HEK293 (cell line): ENCODE measurements at regions not wholly inside any gene's neighbourhood (a gene's known extent, or its start where the extent isn't known, plus 50 kb on each side); places are given as distances from the start of the nearest gene placed in this dataset.
"Not testable (repeated sequence)": the region's sequence is repeated elsewhere in the genome, so short reads cannot be mapped to it uniquely, and the experiment has no call there.

Experiments used
- CTCF ChIA-PET: fragments of 350-600 bp; formaldehyde crosslinking; extraction: SDS; loops from one replicate; lab custom pipeline; 2021; ENCODE audit warnings: antibody characterized with exemption; lab: Yijun Ruan, JAX
- POLR2A ChIA-PET: fragments of 300-600 bp; formaldehyde crosslinking; extraction: SDS; loops from one replicate; lab custom pipeline; 2020; ENCODE audit warnings: antibody characterized with exemption, inconsistent platforms; lab: Yijun Ruan, JAX
- H3K27ac ChIP-seq: fragments of 200-500 bp; sonication (Bioruptor generic); 2 replicates; pipeline ENCODE4 v1.5.1; 2014; ENCODE audit warnings: low read depth, low read length, control low read depth, inconsistent platforms; ENCODE audit errors: extremely low read depth
- H3K36me3 ChIP-seq, 2 experiments: fragments of 200-500 bp in 1 of 2; sonication (Bioruptor generic) in 1 of 2; 1 replicate in 1 of 2; 2 replicates in 1 of 2; pipeline ENCODE4 v1.5.1; 2014 to 2017; ENCODE audit warnings: inconsistent platforms in 2 of 2, low read length in 2 of 2; ENCODE audit not compliant: control insufficient read depth in 2 of 2, insufficient read depth in 1 of 2
- H3K4me1 ChIP-seq: fragments of 200-500 bp; sonication (Bioruptor generic); 2 replicates; pipeline ENCODE4 v1.5.1; 2014; ENCODE audit warnings: mild to moderate bottlenecking, low read length, inconsistent platforms; ENCODE audit not compliant: control insufficient read depth, insufficient read depth
- H3K4me3 ChIP-seq: 2 replicates; pipeline ENCODE4 v1.5.1; 2011; ENCODE audit warnings: low read depth, mild to moderate bottlenecking, control low read depth, low read length, moderate library complexity
- H3K9me3 ChIP-seq: fragments of 200-500 bp; sonication (Bioruptor generic); 2 replicates; pipeline ENCODE4 v1.5.1; 2014; ENCODE audit warnings: low read depth, low read length, inconsistent platforms; ENCODE audit not compliant: control insufficient read depth, insufficient read depth
- AEBP2 ChIP-seq: fragments of 450-650 bp; formaldehyde crosslinking; IDR thresholded peaks from 2 replicates; pipeline ENCODE4 v1.5.1; 2016; ENCODE audit warnings: missing biosample characterization, missing genetic modification characterization, borderline replicate concordance
- KLF10 ChIP-seq: fragments of 450-650 bp; IDR thresholded peaks from 2 replicates; pipeline ENCODE4 v1.5.1; 2018; ENCODE audit warnings: missing biosample characterization, mild to moderate bottlenecking, missing genetic modification characterization
- OSR2 ChIP-seq: fragments of 450-650 bp; formaldehyde crosslinking; IDR thresholded peaks from 2 replicates; pipeline ENCODE4 v1.5.1; 2016; ENCODE audit warnings: missing biosample characterization, missing genetic modification characterization
- PRDM4 ChIP-seq: fragments of 450-650 bp; formaldehyde crosslinking; IDR thresholded peaks from 2 replicates; pipeline ENCODE4 v1.5.1; 2017; ENCODE audit warnings: missing biosample characterization, missing genetic modification characterization
- SP2 ChIP-seq: fragments of 450-650 bp; formaldehyde crosslinking; IDR thresholded peaks from 2 replicates; pipeline ENCODE4 v1.5.1; 2016; ENCODE audit warnings: missing biosample characterization, missing genetic modification characterization
- WT1 ChIP-seq: fragments of 450-650 bp; formaldehyde crosslinking; IDR thresholded peaks from 2 replicates; pipeline ENCODE4 v1.5.1; 2016; ENCODE audit warnings: missing biosample characterization, missing genetic modification characterization
- ZNF10 ChIP-seq: fragments of 450-650 bp; formaldehyde crosslinking; IDR thresholded peaks from 2 replicates; pipeline ENCODE4 v1.5.1; 2017; ENCODE audit warnings: missing biosample characterization, missing genetic modification characterization
- ZNF146 ChIP-seq: fragments of 450-650 bp; formaldehyde crosslinking; IDR thresholded peaks from 2 replicates; pipeline ENCODE4 v1.5.1; 2016; ENCODE audit warnings: missing biosample characterization, missing genetic modification characterization
- ZNF148 ChIP-seq: fragments of 450-650 bp; formaldehyde crosslinking; IDR thresholded peaks from 2 replicates; pipeline ENCODE4 v1.5.0; 2017; ENCODE audit warnings: missing biosample characterization, missing genetic modification characterization, borderline replicate concordance
- ZNF169 ChIP-seq: fragments of 450-650 bp; formaldehyde crosslinking; IDR thresholded peaks from 2 replicates; pipeline ENCODE4 v1.5.1; 2016; ENCODE audit warnings: missing biosample characterization, missing genetic modification characterization
- ZNF223 ChIP-seq: fragments of 450-650 bp; formaldehyde crosslinking; IDR thresholded peaks from 2 replicates; pipeline ENCODE4 v1.5.1; 2016; ENCODE audit warnings: missing biosample characterization, missing genetic modification characterization
- ZNF239 ChIP-seq: fragments of 450-650 bp; formaldehyde crosslinking; IDR thresholded peaks from 2 replicates; pipeline ENCODE4 v1.5.1; 2016; ENCODE audit warnings: missing biosample characterization, missing genetic modification characterization
- ZNF24 ChIP-seq: fragments of 450-650 bp; formaldehyde crosslinking; IDR thresholded peaks from 2 replicates; pipeline ENCODE4 v1.5.1; 2016; ENCODE audit warnings: missing biosample characterization, missing genetic modification characterization
- ZNF292 ChIP-seq: fragments of 450-650 bp; formaldehyde crosslinking; IDR thresholded peaks from 2 replicates; pipeline ENCODE4 v1.5.1; 2016; ENCODE audit warnings: low read depth, missing biosample characterization, missing genetic modification characterization, borderline replicate concordance
- ZNF449 ChIP-seq: fragments of 450-650 bp; formaldehyde crosslinking; IDR thresholded peaks from 2 replicates; pipeline ENCODE4 v1.5.1; 2017; ENCODE audit warnings: missing biosample characterization, mild to moderate bottlenecking, missing genetic modification characterization, moderate library complexity
- ZNF48 ChIP-seq: fragments of 450-650 bp; formaldehyde crosslinking; IDR thresholded peaks from 2 replicates; pipeline ENCODE4 v1.5.1; 2016; ENCODE audit warnings: missing biosample characterization, missing genetic modification characterization
- ZNF510 ChIP-seq: fragments of 450-650 bp; formaldehyde crosslinking; IDR thresholded peaks from 2 replicates; pipeline ENCODE4 v1.5.1; 2018; ENCODE audit warnings: mild to moderate bottlenecking, missing genetic modification characterization, missing biosample characterization; ENCODE audit not compliant: insufficient replicate concordance
- ZNF768 ChIP-seq: fragments of 450-650 bp; formaldehyde crosslinking; IDR thresholded peaks from 2 replicates; pipeline ENCODE4 v1.5.1; 2018; ENCODE audit warnings: missing biosample characterization, mild to moderate bottlenecking, missing genetic modification characterization
- ZSCAN18 ChIP-seq: fragments of 450-650 bp; formaldehyde crosslinking; IDR thresholded peaks from 2 replicates; pipeline ENCODE4 v1.5.1; 2016; ENCODE audit warnings: missing biosample characterization, missing genetic modification characterization

- ChIA-PET CTCF (no interaction called here), POLR2A (no interaction called here)
- Histone ChIP-seq H3K27ac (no peak overlapping the region), H3K9me3 (no peaks in the 10 kb centered on the region), H3K4me1 (no peaks in the 10 kb centered on the region), H3K36me3 (no peaks in the 10 kb centered on the region), H3K4me3 (no peak overlapping the region)
- TF ChIP-seq OSR2 (tag by site-specific recombination), result no peak
- no peak for TF ChIP-seq ZNF24 (tag by site-specific recombination)
- TF ChIP-seq ZNF768 (tag by site-specific recombination), result no peak
- TF ChIP-seq WT1 (tag by site-specific recombination), result no peak
- no peak for TF ChIP-seq ZNF148 (tag by site-specific recombination)
- no peak for TF ChIP-seq SP2 (tag by site-specific recombination)
- no peak for TF ChIP-seq PRDM4 (tag by site-specific recombination)
- TF ChIP-seq ZSCAN18, result no peak
- no peak for TF ChIP-seq ZNF146
- no peak for TF ChIP-seq ZNF449 (tag by site-specific recombination)
- no peak for TF ChIP-seq ZNF169 (tag by site-specific recombination)
- no peak for TF ChIP-seq ZNF10 (tag by site-specific recombination)
- TF ChIP-seq ZNF510 (tag by site-specific recombination), result no peak
- TF ChIP-seq ZNF223 (tag by site-specific recombination), result no peak
- no peak for TF ChIP-seq KLF10 (tag by site-specific recombination)
- TF ChIP-seq ZNF48 (tag by site-specific recombination), result no peak
- TF ChIP-seq ZNF239 (tag by site-specific recombination), result no peak
- TF ChIP-seq ZNF292 (tag by site-specific recombination), result no peak
- TF ChIP-seq AEBP2, result no peak
Observed at GRCh38 chr11:87453531-87454089, 415.9 kb downstream of the TMEM135 start.

- H3K4me3 ChIP-seq, H3K9me3 ChIP-seq, H3K27ac ChIP-seq, H3K4me1 ChIP-seq, POLR2A ChIA-PET, H3K36me3 ChIP-seq, CTCF ChIA-PET: not testable (repeated sequence)
Observed at GRCh38 chr11:87452025-87452424, 414.3 kb downstream of the TMEM135 start.
